WTC11 (cell line): ENCODE measurements at regions not wholly inside any gene's neighbourhood (a gene's known extent, or its start where the extent isn't known, plus 50 kb on each side); places are given as distances from the start of the nearest gene placed in this dataset.

ENCODE experiments used
- ATAC-seq: fragments of 200-7000 bp; cut with Tn5 transposase; 2 replicates; pipeline ENCODE4 v1.10.0; 2021; ENCODE audit warnings: mild to moderate bottlenecking, moderate library complexity
- CTCF ChIA-PET: fragments of 300-600 bp; sonication (Branson Sonifier 250); formaldehyde crosslinking; loops from one replicate; lab custom pipeline; 2021; ENCODE audit warnings: antibody characterized with exemption; lab: Charles Lee
- POLR2A ChIA-PET: fragments of 350-600 bp; sonication (Branson Sonifier 250); formaldehyde crosslinking; loops from one replicate; lab custom pipeline; 2021; ENCODE audit warnings: antibody characterized with exemption; lab: Charles Lee
- DNase-seq: peaks from one replicate; pipeline ENCODE4 v3.0.0; 2021; ENCODE audit warnings: low spot score
- H3K27ac Mint-ChIP-seq: 2 replicates; pipeline ENCODE4 v1.8.0; 2021; ENCODE audit warnings: mixed read lengths
- H3K27me3 Mint-ChIP-seq: 2 replicates; pipeline ENCODE4 v1.8.0; 2021; ENCODE audit warnings: low read depth, mild to moderate bottlenecking, moderate library complexity, mixed read lengths
- H3K36me3 Mint-ChIP-seq: 2 replicates; pipeline ENCODE4 v1.8.0; 2021; ENCODE audit warnings: mixed read lengths
- H3K4me1 Mint-ChIP-seq: 2 replicates; pipeline ENCODE4 v1.8.0; 2022; ENCODE audit warnings: mixed read lengths
- H3K4me3 Mint-ChIP-seq: 2 replicates; pipeline ENCODE4 v1.8.0; 2021; ENCODE audit warnings: mild to moderate bottlenecking, moderate library complexity, mixed read lengths
- H3K9me3 Mint-ChIP-seq: 2 replicates; pipeline ENCODE4 v1.8.0; 2021; ENCODE audit warnings: mixed read lengths
- ARID4B ChIP-seq: sonication (generic); formaldehyde crosslinking; IDR thresholded peaks from 2 replicates; pipeline ENCODE4 v1.8.0; 2023; ENCODE audit warnings: missing genetic modification reagents, mild to moderate bottlenecking, borderline replicate concordance
- ATF1 ChIP-seq: sonication (generic); formaldehyde crosslinking; IDR thresholded peaks from 2 replicates; pipeline ENCODE4 v1.8.1; 2023; ENCODE audit warnings: mild to moderate bottlenecking, moderate library complexity, missing genetic modification reagents
- CDX4 ChIP-seq: fragments of 250-450 bp; sonication (Bioruptor Pico); IDR thresholded peaks from 2 replicates; pipeline ENCODE4 v1.9.0; 2021; ENCODE audit warnings: moderate library complexity, mild to moderate bottlenecking, inconsistent platforms, borderline replicate concordance
- ELF4 ChIP-seq: sonication (generic); formaldehyde crosslinking; IDR thresholded peaks from 2 replicates; pipeline ENCODE4 v1.8.1; 2022; ENCODE audit warnings: low read depth, mild to moderate bottlenecking, moderate library complexity, missing genetic modification reagents
- KAT7 ChIP-seq: sonication (generic); formaldehyde crosslinking; IDR thresholded peaks from 2 replicates; pipeline ENCODE4 v1.8.1; 2023; ENCODE audit warnings: missing genetic modification reagents, mild to moderate bottlenecking, borderline replicate concordance
- MAX ChIP-seq: sonication (generic); formaldehyde crosslinking; IDR thresholded peaks from 2 replicates; pipeline ENCODE4 v1.8.0; 2022; ENCODE audit warnings: mild to moderate bottlenecking, missing genetic modification reagents
- MXD4 ChIP-seq: fragments of 250-450 bp; sonication (Bioruptor Pico); IDR thresholded peaks from 2 replicates; pipeline ENCODE4 v1.8.0; 2021; ENCODE audit warnings: mild to moderate bottlenecking, moderate library complexity, borderline replicate concordance
- RORB ChIP-seq: fragments of 250-450 bp; sonication (Bioruptor Pico); IDR thresholded peaks from 2 replicates; pipeline ENCODE4 v1.9.0; 2021; ENCODE audit warnings: mild to moderate bottlenecking
- SMAD3 ChIP-seq: sonication (generic); formaldehyde crosslinking; IDR thresholded peaks from 2 replicates; pipeline ENCODE4 v1.8.0; 2022; ENCODE audit warnings: missing genetic modification reagents, mild to moderate bottlenecking, borderline replicate concordance
- SP1 ChIP-seq: sonication (generic); formaldehyde crosslinking; conservative IDR thresholded peaks from 2 replicates; pipeline ENCODE4 v1.8.1; 2022; ENCODE audit warnings: missing genetic modification reagents
- TEAD1 ChIP-seq: sonication (generic); formaldehyde crosslinking; IDR thresholded peaks from 2 replicates; pipeline ENCODE4 v1.8.0; 2022; ENCODE audit warnings: mild to moderate bottlenecking, missing genetic modification reagents
- ZMAT4 ChIP-seq: fragments of 250-450 bp; sonication (Bioruptor Pico); IDR thresholded peaks from 2 replicates; pipeline ENCODE4 v1.9.0; 2021; ENCODE audit warnings: mild to moderate bottlenecking
- ZNF532 ChIP-seq: fragments of 250-450 bp; sonication (Bioruptor Pico); IDR thresholded peaks from 2 replicates; pipeline ENCODE4 v1.9.0; 2021; ENCODE audit warnings: mild to moderate bottlenecking, borderline replicate concordance
- ZNF671 ChIP-seq: fragments of 250-450 bp; sonication (Bioruptor Pico); IDR thresholded peaks from 2 replicates; pipeline ENCODE4 v1.8.0; 2021; ENCODE audit warnings: mild to moderate bottlenecking
- TF ChIP-seq, protein P1 (sequence below): sonication (generic); formaldehyde crosslinking; IDR thresholded peaks from 2 replicates; pipeline ENCODE4 v1.8.1; 2023; ENCODE audit warnings: mild to moderate bottlenecking, missing genetic modification reagents, moderate library complexity
- TF ChIP-seq, protein P2 (sequence below): sonication (generic); formaldehyde crosslinking; IDR thresholded peaks from 2 replicates; pipeline ENCODE4 v1.8.1; 2023; ENCODE audit warnings: mild to moderate bottlenecking, missing genetic modification reagents
- TF ChIP-seq, protein P3 (sequence below): sonication (generic); formaldehyde crosslinking; IDR thresholded peaks from 2 replicates; pipeline ENCODE4 v1.8.1; 2023; ENCODE audit warnings: mild to moderate bottlenecking, moderate library complexity, missing genetic modification reagents

- H3K9me3 Mint-ChIP-seq = no peaks in the 10 kb centered on the region
- TF ChIP-seq MXD4 = no peak
- no peak for TF ChIP-seq TEAD1
- no peak for TF ChIP-seq ZNF532
- TF ChIP-seq MAX = no peak
- no peak for TF ChIP-seq CDX4 (CRISPR knock-in tag)
- TF ChIP-seq, protein P1, sequence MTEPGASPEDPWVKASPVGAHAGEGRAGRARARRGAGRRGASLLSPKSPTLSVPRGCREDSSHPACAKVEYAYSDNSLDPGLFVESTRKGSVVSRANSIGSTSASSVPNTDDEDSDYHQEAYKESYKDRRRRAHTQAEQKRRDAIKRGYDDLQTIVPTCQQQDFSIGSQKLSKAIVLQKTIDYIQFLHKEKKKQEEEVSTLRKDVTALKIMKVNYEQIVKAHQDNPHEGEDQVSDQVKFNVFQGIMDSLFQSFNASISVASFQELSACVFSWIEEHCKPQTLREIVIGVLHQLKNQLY (CRISPR knock-in tag) = no peak
- no peak for TF ChIP-seq ZNF671
- TF ChIP-seq, protein P2, sequence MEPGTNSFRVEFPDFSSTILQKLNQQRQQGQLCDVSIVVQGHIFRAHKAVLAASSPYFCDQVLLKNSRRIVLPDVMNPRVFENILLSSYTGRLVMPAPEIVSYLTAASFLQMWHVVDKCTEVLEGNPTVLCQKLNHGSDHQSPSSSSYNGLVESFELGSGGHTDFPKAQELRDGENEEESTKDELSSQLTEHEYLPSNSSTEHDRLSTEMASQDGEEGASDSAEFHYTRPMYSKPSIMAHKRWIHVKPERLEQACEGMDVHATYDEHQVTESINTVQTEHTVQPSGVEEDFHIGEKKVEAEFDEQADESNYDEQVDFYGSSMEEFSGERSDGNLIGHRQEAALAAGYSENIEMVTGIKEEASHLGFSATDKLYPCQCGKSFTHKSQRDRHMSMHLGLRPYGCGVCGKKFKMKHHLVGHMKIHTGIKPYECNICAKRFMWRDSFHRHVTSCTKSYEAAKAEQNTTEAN = no peak
- no peak for TF ChIP-seq ATF1 (CRISPR knock-in tag)
- no peak for TF ChIP-seq ARID4B (CRISPR knock-in tag)
- no peak for TF ChIP-seq ELF4 (CRISPR knock-in tag)
- no peak for TF ChIP-seq ZMAT4
- no peak for TF ChIP-seq RORB (CRISPR knock-in tag)
- TF ChIP-seq, protein P3, sequence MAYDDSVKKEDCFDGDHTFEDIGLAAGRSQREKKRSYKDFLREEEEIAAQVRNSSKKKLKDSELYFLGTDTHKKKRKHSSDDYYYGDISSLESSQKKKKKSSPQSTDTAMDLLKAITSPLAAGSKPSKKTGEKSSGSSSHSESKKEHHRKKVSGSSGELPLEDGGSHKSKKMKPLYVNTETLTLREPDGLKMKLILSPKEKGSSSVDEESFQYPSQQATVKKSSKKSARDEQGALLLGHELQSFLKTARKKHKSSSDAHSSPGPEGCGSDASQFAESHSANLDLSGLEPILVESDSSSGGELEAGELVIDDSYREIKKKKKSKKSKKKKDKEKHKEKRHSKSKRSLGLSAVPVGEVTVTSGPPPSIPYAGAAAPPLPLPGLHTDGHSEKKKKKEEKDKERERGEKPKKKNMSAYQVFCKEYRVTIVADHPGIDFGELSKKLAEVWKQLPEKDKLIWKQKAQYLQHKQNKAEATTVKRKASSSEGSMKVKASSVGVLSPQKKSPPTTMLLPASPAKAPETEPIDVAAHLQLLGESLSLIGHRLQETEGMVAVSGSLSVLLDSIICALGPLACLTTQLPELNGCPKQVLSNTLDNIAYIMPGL (CRISPR knock-in tag) = no peak
- no peak for TF ChIP-seq KAT7 (CRISPR knock-in tag)
- TF ChIP-seq SP1 (CRISPR knock-in tag) = no peak
- TF ChIP-seq SMAD3 (CRISPR knock-in tag) = no peak
- ChIA-PET POLR2A (no interaction called here), CTCF (no interaction called here)
- H3K27me3 Mint-ChIP-seq = no peaks in the 10 kb centered on the region; the same call in 1 of the 2 replicates
- no peak overlapping the region for H3K4me3 Mint-ChIP-seq
- H3K4me1 Mint-ChIP-seq = no peaks in the 10 kb centered on the region
- H3K36me3 Mint-ChIP-seq = no peaks in the 10 kb centered on the region
- H3K27ac Mint-ChIP-seq = no peak overlapping the region
- ATAC-seq (peak; percentile 24; the same call in 1 of the 2 replicates), DNase-seq (no peak)
These were observed 241.3 kb upstream of the ZNF804A start for GRCh38 chr2:184357033-184357432.
